Neural crest cell (in vitro differentiated cells): ENCODE measurements at regions not wholly inside any gene's neighbourhood (a gene's known extent, or its start where the extent isn't known, plus 50 kb on each side); places are given as distances from the start of the nearest gene placed in this dataset.

Experiments used
- DNase-seq: peaks from one replicate; pipeline ENCODE4 v3.0.0; 2021; ENCODE audit warnings: low read depth, mixed read lengths, low spot score
- H3K27ac Mint-ChIP-seq: one replicate; pipeline ENCODE4 v1.8.0; 2021; ENCODE audit warnings: mild to moderate bottlenecking, mixed read lengths; ENCODE audit not compliant: unreplicated experiment
- H3K27me3 Mint-ChIP-seq: 2 replicates; pipeline ENCODE4 v1.8.0; 2021; ENCODE audit warnings: low read depth, mild to moderate bottlenecking, mixed read lengths
- H3K36me3 Mint-ChIP-seq: 2 replicates; pipeline ENCODE4 v1.8.0; 2021; ENCODE audit warnings: low read depth, mild to moderate bottlenecking, mixed read lengths
- H3K4me1 Mint-ChIP-seq: 2 replicates; pipeline ENCODE4 v1.8.0; 2021; ENCODE audit warnings: mixed read lengths
- H3K4me3 Mint-ChIP-seq: one replicate; pipeline ENCODE4 v1.8.0; 2021; ENCODE audit warnings: mild to moderate bottlenecking, mixed read lengths
- H3K9me3 Mint-ChIP-seq: 2 replicates; pipeline ENCODE4 v1.8.0; 2021; ENCODE audit warnings: mixed read lengths
- TF ChIP-seq, protein P1 (sequence below): fragments of 200-600 bp; sonication (generic); conservative IDR thresholded peaks from 2 replicates; pipeline ENCODE4 v1.5.0; 2021; ENCODE audit warnings: antibody characterized with exemption, mild to moderate bottlenecking

DNA sequence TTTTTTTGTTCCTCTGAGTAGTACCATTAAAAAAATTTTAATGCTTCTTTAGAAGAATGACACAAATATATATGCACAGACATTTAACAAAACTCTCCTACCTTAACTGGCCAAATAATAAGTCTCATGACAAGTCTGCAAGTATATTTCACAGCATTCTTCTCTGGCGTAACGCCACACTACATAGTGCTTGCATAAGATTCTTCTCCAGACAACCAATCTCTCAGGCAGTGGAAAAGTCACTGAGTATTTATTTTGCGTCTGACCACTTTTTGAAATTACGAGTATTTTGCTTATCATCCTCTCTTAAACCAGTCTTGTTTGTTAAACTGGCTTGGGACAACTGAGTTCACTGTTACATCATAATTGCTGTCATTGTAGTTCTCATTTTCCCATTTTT lies 749.2 kb downstream of the ADCYAP1 start:
- Mint-ChIP-seq H3K27me3 (no peaks in the 10 kb centered on the region), H3K9me3 (no peaks in the 10 kb centered on the region), H3K4me1 (no peaks in the 10 kb centered on the region), H3K4me3 (no peak overlapping the region), H3K27ac (no peak overlapping the region), H3K36me3 (no peaks in the 10 kb centered on the region)
- TF ChIP-seq, protein P1, sequence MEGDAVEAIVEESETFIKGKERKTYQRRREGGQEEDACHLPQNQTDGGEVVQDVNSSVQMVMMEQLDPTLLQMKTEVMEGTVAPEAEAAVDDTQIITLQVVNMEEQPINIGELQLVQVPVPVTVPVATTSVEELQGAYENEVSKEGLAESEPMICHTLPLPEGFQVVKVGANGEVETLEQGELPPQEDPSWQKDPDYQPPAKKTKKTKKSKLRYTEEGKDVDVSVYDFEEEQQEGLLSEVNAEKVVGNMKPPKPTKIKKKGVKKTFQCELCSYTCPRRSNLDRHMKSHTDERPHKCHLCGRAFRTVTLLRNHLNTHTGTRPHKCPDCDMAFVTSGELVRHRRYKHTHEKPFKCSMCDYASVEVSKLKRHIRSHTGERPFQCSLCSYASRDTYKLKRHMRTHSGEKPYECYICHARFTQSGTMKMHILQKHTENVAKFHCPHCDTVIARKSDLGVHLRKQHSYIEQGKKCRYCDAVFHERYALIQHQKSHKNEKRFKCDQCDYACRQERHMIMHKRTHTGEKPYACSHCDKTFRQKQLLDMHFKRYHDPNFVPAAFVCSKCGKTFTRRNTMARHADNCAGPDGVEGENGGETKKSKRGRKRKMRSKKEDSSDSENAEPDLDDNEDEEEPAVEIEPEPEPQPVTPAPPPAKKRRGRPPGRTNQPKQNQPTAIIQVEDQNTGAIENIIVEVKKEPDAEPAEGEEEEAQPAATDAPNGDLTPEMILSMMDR: no peak
- DNase-seq: no peak

DNA sequence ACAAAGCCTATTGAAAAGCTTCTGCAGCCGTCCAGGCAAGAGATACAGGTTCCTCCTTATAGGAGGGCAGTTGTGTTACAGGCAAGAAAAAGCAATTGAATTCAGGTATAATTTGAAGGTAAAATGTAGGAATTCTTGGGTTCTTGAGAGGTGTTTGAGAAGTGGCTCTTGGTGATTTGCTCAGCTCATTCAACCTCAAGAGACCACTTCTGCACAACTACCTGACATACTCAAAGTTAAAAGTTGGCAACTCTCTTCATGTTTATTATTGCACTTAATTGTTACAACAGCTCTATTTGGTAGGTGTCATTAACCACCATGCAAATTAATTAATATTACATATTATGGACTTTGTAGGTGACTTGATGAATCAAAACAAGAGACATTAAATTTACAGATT lies 753.2 kb downstream of the ADCYAP1 start:
- Mint-ChIP-seq H3K27me3 (no peaks in the 10 kb centered on the region), H3K4me3 (no peak overlapping the region), H3K27ac (no peak overlapping the region), H3K36me3 (no peaks in the 10 kb centered on the region), H3K9me3 (no peaks in the 10 kb centered on the region), H3K4me1 (no peaks in the 10 kb centered on the region)
- no peak for DNase-seq
- TF ChIP-seq, protein P1: no peak

DNA sequence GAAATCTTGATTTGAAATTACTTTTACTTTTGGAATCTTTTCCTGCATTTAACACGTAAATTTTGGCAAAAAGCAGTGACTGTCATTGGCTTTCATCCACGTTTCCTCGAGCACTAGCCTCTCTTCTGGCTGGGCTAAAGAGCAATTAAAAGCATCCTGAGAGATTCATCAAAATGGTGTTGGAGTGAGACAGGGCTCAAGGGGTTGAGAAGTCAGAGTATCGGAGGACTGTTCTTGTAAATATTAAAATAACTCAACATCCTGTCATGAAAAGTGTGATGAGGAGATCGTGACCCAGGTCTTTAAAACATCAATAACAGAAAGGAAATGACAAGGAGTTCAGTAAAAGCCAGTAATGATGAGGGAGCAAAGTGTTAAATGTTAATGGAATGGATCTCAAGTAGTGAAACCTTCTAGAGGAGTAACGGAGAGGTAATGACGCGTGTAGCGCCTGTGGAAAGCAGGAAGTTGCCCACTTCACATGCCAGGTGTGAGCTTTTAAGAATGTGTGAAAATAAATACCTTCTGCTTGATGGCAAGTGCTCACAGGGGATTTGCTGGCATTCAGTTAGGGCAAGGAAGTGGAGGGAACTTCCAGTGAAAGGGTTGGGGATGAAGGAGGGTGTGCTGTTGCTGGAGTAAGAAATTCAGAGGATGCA lies 754.4 kb downstream of the ADCYAP1 start:
- H3K36me3 Mint-ChIP-seq: no peaks in the 10 kb centered on the region
- no peak overlapping the region for H3K27ac Mint-ChIP-seq
- no peaks in the 10 kb centered on the region for H3K27me3 Mint-ChIP-seq
- TF ChIP-seq, protein P1: no peak
- H3K9me3 Mint-ChIP-seq: no peaks in the 10 kb centered on the region
- no peaks in the 10 kb centered on the region for H3K4me1 Mint-ChIP-seq
- H3K4me3 Mint-ChIP-seq: no peak overlapping the region
- no peak for DNase-seq

DNA sequence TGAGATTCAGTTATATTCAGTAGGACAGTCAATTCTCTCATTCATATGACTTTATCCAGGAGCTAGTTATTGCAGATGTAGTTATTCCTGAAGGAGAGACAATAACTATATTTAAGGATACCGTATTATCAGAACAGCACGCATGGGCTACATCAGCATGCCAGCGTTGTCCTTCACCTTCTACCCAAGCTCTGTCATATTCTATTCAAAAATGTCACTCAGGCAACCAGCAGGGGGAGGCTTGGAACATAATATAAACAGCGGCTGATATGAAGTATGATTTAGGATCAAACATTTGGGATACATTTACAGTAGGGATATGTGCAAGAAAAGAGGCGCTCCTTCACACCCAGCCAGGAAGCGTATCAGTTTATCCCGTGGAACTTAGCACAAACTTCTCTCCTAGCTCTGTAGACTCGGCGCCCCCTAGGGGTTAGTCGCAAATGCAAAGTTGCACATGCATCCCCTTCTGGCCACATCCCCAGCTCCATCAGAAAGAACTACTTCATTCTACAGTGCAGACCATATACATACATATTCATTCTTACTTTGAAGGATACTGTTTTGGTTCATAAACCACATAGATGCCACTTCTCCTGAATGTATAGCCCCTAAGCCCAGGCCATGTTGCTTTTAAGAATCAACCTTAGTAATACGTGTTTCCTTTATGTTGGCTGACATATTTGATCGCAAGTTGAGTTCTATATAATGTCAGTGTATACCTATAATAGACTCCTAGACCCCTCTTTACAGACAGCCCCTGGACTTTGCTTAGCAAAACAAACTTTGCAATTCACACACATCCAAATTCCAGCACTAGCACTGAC lies 759.4 kb downstream of the ADCYAP1 start:
- H3K9me3 Mint-ChIP-seq: peaks cover 2% of the 10 kb centered on the region
- TF ChIP-seq, protein P1: peak; percentile 84
- peaks cover 9% of the 10 kb centered on the region for H3K27me3 Mint-ChIP-seq
- H3K4me3 Mint-ChIP-seq: no peak overlapping the region
- DNase-seq: peak; percentile 72
- no peak overlapping the region for H3K27ac Mint-ChIP-seq
- H3K36me3 Mint-ChIP-seq: no peaks in the 10 kb centered on the region
- H3K4me1 Mint-ChIP-seq: no peaks in the 10 kb centered on the region

DNA sequence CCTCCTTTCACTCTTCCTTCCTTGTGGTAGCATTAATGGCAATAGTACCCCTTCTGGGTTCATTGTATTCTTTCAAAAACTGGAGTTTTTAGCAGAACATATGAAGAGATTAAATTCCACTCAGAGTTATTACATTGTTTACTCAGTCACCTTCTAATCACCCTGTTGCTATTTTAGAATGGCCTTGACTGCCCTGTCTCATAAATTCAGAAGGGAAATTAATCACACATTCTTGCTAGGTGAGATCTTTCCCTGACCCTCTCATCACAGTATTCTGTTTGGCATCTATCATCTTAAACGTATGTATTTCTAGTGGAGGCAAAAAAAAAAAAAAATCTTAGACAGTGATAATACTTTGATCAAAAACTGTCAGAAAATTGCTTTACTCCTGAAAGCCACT lies 760.4 kb downstream of the ADCYAP1 start:
- TF ChIP-seq, protein P1: no peak
- H3K27me3 Mint-ChIP-seq: peaks cover 11% of the 10 kb centered on the region
- no peak for DNase-seq
- no peak overlapping the region for H3K4me3 Mint-ChIP-seq
- H3K27ac Mint-ChIP-seq: no peak overlapping the region
- peaks cover 2% of the 10 kb centered on the region for H3K9me3 Mint-ChIP-seq
- no peaks in the 10 kb centered on the region for H3K4me1 Mint-ChIP-seq
- H3K36me3 Mint-ChIP-seq: no peaks in the 10 kb centered on the region
